Tongue (tissue), 1 donor: ENCODE measurements at regions not wholly inside any gene's neighbourhood (a gene's known extent, or its start where the extent isn't known, plus 50 kb on each side); places are given as distances from the start of the nearest gene placed in this dataset.
"Not testable (repeated sequence)": the region's sequence is repeated elsewhere in the genome, so short reads cannot be mapped to it uniquely, and the experiment has no call there.

ENCODE experiments used
- DNase-seq: peaks from one replicate; pipeline ENCODE4 v3.0.0-alpha.2; 2015

- no peak for DNase-seq
Observed at GRCh38 chr13:60214213-60215055, 50.7 kb upstream of the DIAPH3 start.

- DNase-seq = no peak
Observed at GRCh38 chr13:60220072-60220471, 56.3 kb upstream of the DIAPH3 start.

GRCh38 chr13:60221581-60221980, 57.9 kb upstream of the DIAPH3 start:
- DNase-seq = no peak

GRCh38 chr13:60226507-60226906, 62.8 kb upstream of the DIAPH3 start:
- DNase-seq = peak; percentile 37

GRCh38 chr13:60227158-60227557, 63.4 kb upstream of the DIAPH3 start:
- DNase-seq = no peak

GRCh38 chr13:60229708-60230272, 66.1 kb upstream of the DIAPH3 start:
- no peak for DNase-seq

- DNase-seq = no peak
Observed at GRCh38 chr13:60230593-60230992, 66.9 kb upstream of the DIAPH3 start.

GRCh38 chr13:60242043-60242595, 78.4 kb upstream of the DIAPH3 start:
- DNase-seq = no peak

GRCh38 chr13:60244381-60244780, 80.7 kb upstream of the DIAPH3 start:
- DNase-seq = no peak

GRCh38 chr13:60251419-60251818, 87.7 kb upstream of the DIAPH3 start:
- not testable (repeated sequence) for DNase-seq

GRCh38 chr13:60258349-60258748, 94.6 kb upstream of the DIAPH3 start:
- no peak for DNase-seq

- DNase-seq = no peak
Observed at GRCh38 chr13:60260440-60260839, 96.7 kb upstream of the DIAPH3 start.

GRCh38 chr13:60261432-60262351, 98.0 kb upstream of the DIAPH3 start:
- no peak for DNase-seq

- no peak for DNase-seq
Observed at GRCh38 chr13:60265566-60265965, 101.8 kb upstream of the DIAPH3 start.

GRCh38 chr13:60267498-60268202, 103.9 kb upstream of the DIAPH3 start:
- peak; percentile 12 for DNase-seq

- peak; percentile 4 for DNase-seq
Observed at GRCh38 chr13:60268203-60268555, 104.5 kb upstream of the DIAPH3 start.

GRCh38 chr13:60273971-60274527, 110.3 kb upstream of the DIAPH3 start:
- no peak for DNase-seq

GRCh38 chr13:60274655-60275054, 110.9 kb upstream of the DIAPH3 start:
- DNase-seq = no peak

GRCh38 chr13:60275208-60275607, 111.5 kb upstream of the DIAPH3 start:
- DNase-seq = no peak

GRCh38 chr13:60280524-60280923, 116.5 kb upstream of the TDRD3 start:
- not testable (repeated sequence) for DNase-seq

- peak; percentile 50 for DNase-seq
Observed at GRCh38 chr13:60282186-60282585, 114.8 kb upstream of the TDRD3 start.

- no peak for DNase-seq
Observed at GRCh38 chr13:60282708-60283107, 114.3 kb upstream of the TDRD3 start.
